ENCODE measurements at regions not wholly inside any gene's neighbourhood (a gene's known extent, or its start where the extent isn't known, plus 50 kb on each side); places are given as distances from the start of the nearest gene placed in this dataset.

GRCh38 chr10:44803862-44804261 is 107.3 kb upstream of the TMEM72 start:
- TF ChIP-seq POLR2A (IDR thresholded peaks at IDR 0.05), result no peak
- TF ChIP-seq POLR2AphosphoS5 (IDR thresholded peaks at IDR 0.05), result no peak
- no peak for TF ChIP-seq CTCF (IDR thresholded peaks at IDR 0.05)
- TF ChIP-seq EP300 (IDR thresholded peaks at IDR 0.05), result no peak
- no peak overlapping the region for H3K4me3 ChIP-seq
- H3K9me3 ChIP-seq, result no peaks in the 10 kb centered on the region
- DNase-seq (ENCODE audit: low spot score in 2 of 2), result no peak
- no peaks in the 10 kb centered on the region for H3K27me3 ChIP-seq
- H3K4me1 ChIP-seq, result no peaks in the 10 kb centered on the region
- 45% methylated on average over 2 of the region's 2 CpGs for WGBS
- no peaks in the 10 kb centered on the region for H3K36me3 ChIP-seq
- no peak overlapping the region for H3K27ac ChIP-seq

- H3K27ac ChIP-seq, result no peak overlapping the region
- WGBS, result 58% methylated on average over 1 of the region's 1 CpG
- no peaks in the 10 kb centered on the region for H3K9me3 ChIP-seq
- no peak overlapping the region for H3K4me3 ChIP-seq
- no peaks in the 10 kb centered on the region for H3K4me1 ChIP-seq
- no peaks in the 10 kb centered on the region for H3K27me3 ChIP-seq
- no peak for DNase-seq (ENCODE audit: low spot score in 2 of 2)
- H3K36me3 ChIP-seq, result no peaks in the 10 kb centered on the region
- TF ChIP-seq POLR2AphosphoS5 (IDR thresholded peaks at IDR 0.05) (no peak), POLR2A (IDR thresholded peaks at IDR 0.05) (no peak), EP300 (IDR thresholded peaks at IDR 0.05) (no peak), CTCF (IDR thresholded peaks at IDR 0.05) (no peak)
These were observed 106.5 kb upstream of the TMEM72 start for GRCh38 chr10:44804661-44805060.

- Histone ChIP-seq H3K9me3 (no peaks in the 10 kb centered on the region), H3K4me3 (no peak overlapping the region), H3K27ac (no peak overlapping the region), H3K36me3 (no peaks in the 10 kb centered on the region), H3K27me3 (no peaks in the 10 kb centered on the region), H3K4me1 (no peaks in the 10 kb centered on the region)
- DNase-seq (ENCODE audit: low spot score in 2 of 2), result no peak
- 81% methylated on average over 6 of the region's 6 CpGs for WGBS
- TF ChIP-seq EP300 (IDR thresholded peaks at IDR 0.05) (no peak), CTCF (IDR thresholded peaks at IDR 0.05) (no peak), POLR2A (IDR thresholded peaks at IDR 0.05) (no peak), POLR2AphosphoS5 (IDR thresholded peaks at IDR 0.05) (no peak)
These were observed 105.5 kb upstream of the TMEM72 start for GRCh38 chr10:44805466-44806210.

GRCh38 chr10:44806950-44807349 is 104.2 kb upstream of the TMEM72 start:
- Histone ChIP-seq H3K4me1 (no peaks in the 10 kb centered on the region), H3K9me3 (no peaks in the 10 kb centered on the region), H3K36me3 (no peaks in the 10 kb centered on the region), H3K4me3 (no peak overlapping the region), H3K27me3 (no peaks in the 10 kb centered on the region), H3K27ac (no peak overlapping the region)
- no peak for DNase-seq (ENCODE audit: low spot score in 2 of 2)
- TF ChIP-seq EP300 (IDR thresholded peaks at IDR 0.05), result no peak
- no peak for TF ChIP-seq POLR2AphosphoS5 (IDR thresholded peaks at IDR 0.05)
- TF ChIP-seq CTCF (IDR thresholded peaks at IDR 0.05), result no peak
- no peak for TF ChIP-seq POLR2A (IDR thresholded peaks at IDR 0.05)
- WGBS, result 62% methylated on average over 3 of the region's 3 CpGs

GRCh38 chr10:44807451-44807850 is 103.7 kb upstream of the TMEM72 start:
- Histone ChIP-seq H3K4me1 (no peaks in the 10 kb centered on the region), H3K9me3 (no peaks in the 10 kb centered on the region), H3K4me3 (no peak overlapping the region), H3K36me3 (no peaks in the 10 kb centered on the region), H3K27ac (no peak overlapping the region), H3K27me3 (no peaks in the 10 kb centered on the region)
- TF ChIP-seq POLR2A (IDR thresholded peaks at IDR 0.05), result no peak
- no peak for TF ChIP-seq EP300 (IDR thresholded peaks at IDR 0.05)
- TF ChIP-seq CTCF (IDR thresholded peaks at IDR 0.05), result no peak
- TF ChIP-seq POLR2AphosphoS5 (IDR thresholded peaks at IDR 0.05), result no peak
- DNase-seq (ENCODE audit: low spot score in 2 of 2), result no peak
